A673 (cell line): ENCODE measurements at regions not wholly inside any gene's neighbourhood (a gene's known extent, or its start where the extent isn't known, plus 50 kb on each side); places are given as distances from the start of the nearest gene placed in this dataset.
A peak's percentile ranks its signal among the peaks of the same experiment; 100 is the strongest.

Experiments
- BruUV-seq: library from RNA; stranded (reverse); fragments of 400-500 nt; replicated peaks from 2 replicates; lab custom pipeline; 2021; lab: Mats Ljungman, UMichigan
- CTCF ChIA-PET: fragments of 300-600 bp; sonication (Branson Sonifier 250); formaldehyde crosslinking; loops from one replicate; lab custom pipeline; 2022; ENCODE audit warnings: antibody characterized with exemption; lab: Charles Lee
- POLR2A ChIA-PET: fragments of 300-600 bp; sonication (Branson Sonifier 250); formaldehyde crosslinking; loops from one replicate; lab custom pipeline; 2022; ENCODE audit warnings: antibody characterized with exemption; ENCODE audit not compliant: low non-redundant PET; lab: Charles Lee
- DNase-seq: peaks from one replicate; pipeline ENCODE4 v3.0.0-alpha.2; 2015; ENCODE audit warnings: low spot score
- H3K27ac ChIP-seq: fragments of 200-600 bp; sonication (generic); 2 replicates; pipeline ENCODE4 v1.5.1; 2016; ENCODE audit warnings: mixed run types, low read depth, mild to moderate bottlenecking, mixed read lengths, antibody characterized with exemption, low read length; ENCODE audit not compliant: poor library complexity, severe bottlenecking
- H3K27me3 ChIP-seq: fragments of 200-600 bp; sonication (generic); replicated peaks from 2 replicates; pipeline ENCODE4 v1.6.1; 2017; ENCODE audit warnings: mixed run types, low read depth, mild to moderate bottlenecking, mixed read lengths, antibody characterized with exemption, low read length; ENCODE audit not compliant: insufficient read depth, poor library complexity
- H3K36me3 ChIP-seq: fragments of 200-600 bp; sonication (generic); 2 replicates; pipeline ENCODE4 v1.6.1; 2016; ENCODE audit warnings: mixed run types, mild to moderate bottlenecking, mixed read lengths, antibody characterized with exemption, low read length; ENCODE audit not compliant: insufficient read depth, poor library complexity, severe bottlenecking
- H3K4me1 ChIP-seq: fragments of 200-600 bp; sonication (generic); 2 replicates; pipeline ENCODE4 v1.6.1; 2017; ENCODE audit warnings: mixed run types, mild to moderate bottlenecking, mixed read lengths, antibody characterized with exemption, low read length; ENCODE audit not compliant: insufficient read depth, poor library complexity, severe bottlenecking
- H3K4me3 ChIP-seq: fragments of 200-600 bp; sonication (generic); 2 replicates; pipeline ENCODE4 v1.5.1; 2016; ENCODE audit warnings: low read depth, mixed run types, mild to moderate bottlenecking, mixed read lengths, low read length; ENCODE audit not compliant: poor library complexity, severe bottlenecking
- H3K9me3 ChIP-seq: fragments of 200-600 bp; sonication (generic); 2 replicates; pipeline ENCODE4 v1.6.1; 2016; ENCODE audit warnings: mixed run types, low read depth, mild to moderate bottlenecking, mixed read lengths, antibody characterized with exemption, low read length; ENCODE audit not compliant: poor library complexity, severe bottlenecking
- CTCF ChIP-seq: fragments of 300-800, 200-600 bp; sonication (generic); conservative IDR thresholded peaks from 2 replicates; pipeline ENCODE4 v1.5.1; 2017; ENCODE audit warnings: low read depth, mild to moderate bottlenecking, antibody characterized with exemption, low read length, moderate library complexity, mixed read lengths
- EZH2 ChIP-seq: fragments of 200-600 bp; sonication (generic); IDR thresholded peaks from 2 replicates; pipeline ENCODE4 v1.6.1; 2017; ENCODE audit warnings: borderline replicate concordance, low read depth, mild to moderate bottlenecking, mixed read lengths, antibody characterized with exemption, low read length; ENCODE audit not compliant: poor library complexity, severe bottlenecking
- intact Hi-C: fragments of 100-400 bp; cut with micrococcal nuclease; formaldehyde crosslinking; loops from one replicate; pipeline ENCODE4 v1.10.0; 2022; ENCODE audit not compliant: unreplicated experiment

DNA sequence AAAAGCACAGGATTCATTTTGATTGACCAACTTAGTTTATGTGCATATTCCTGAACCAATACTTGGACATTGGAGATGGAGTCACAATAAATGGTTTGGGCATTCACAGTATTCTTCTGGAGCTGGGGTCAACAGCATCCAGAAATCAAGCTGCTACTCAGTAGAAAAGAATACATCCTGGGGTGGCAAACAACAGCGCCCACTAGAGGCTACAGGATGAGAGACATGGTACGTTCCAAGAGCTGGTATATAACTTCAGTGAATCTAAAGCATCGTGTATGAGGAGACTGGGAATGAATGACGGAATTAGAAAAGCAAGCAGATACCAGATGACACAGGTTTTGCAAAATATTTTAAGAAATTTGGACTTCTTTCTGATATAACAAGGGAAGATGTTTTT is 142.9 kb upstream of the FIGN start:
- CTCF ChIA-PET, result interaction anchor here (0.6 to 1.1 kb wide), 2 partner anchors 227 to 533 kb away, joined by 3 to 5 read pairs; no protein-coding TSS in a partner anchor
- peak; percentile 56 for DNase-seq

GRCh38 chr2:163877316-163877715 is 141.5 kb upstream of the FIGN start:
- no peaks in the 10 kb centered on the region for H3K4me1 ChIP-seq
- H3K4me3 ChIP-seq, result no peak overlapping the region
- intact Hi-C loops, result loop anchor here (10.0 kb wide), 1 partner anchor 693 kb away; no protein-coding TSS in a partner anchor
- H3K36me3 ChIP-seq, result no peaks in the 10 kb centered on the region
- H3K27me3 ChIP-seq, result no peaks in the 10 kb centered on the region
- no peak for DNase-seq
- H3K27ac ChIP-seq, result no peak overlapping the region
- H3K9me3 ChIP-seq, result no peaks in the 10 kb centered on the region
- POLR2A ChIA-PET, result no interaction called here
- TF ChIP-seq CTCF (no peak), EZH2 (no peak)
- CTCF ChIA-PET, result no interaction called here
- BruUV-seq, result no TSS peak

More for the DNA sequence above, 142.9 kb upstream of the FIGN start:
- BruUV-seq, result no TSS peak
- intact Hi-C loops, result loop anchor here (10.0 kb wide), 1 partner anchor 694 kb away; no protein-coding TSS in a partner anchor
- H3K4me3 ChIP-seq, result no peak overlapping the region
- H3K27me3 ChIP-seq, result no peaks in the 10 kb centered on the region
- no peaks in the 10 kb centered on the region for H3K9me3 ChIP-seq
- no peaks in the 10 kb centered on the region for H3K36me3 ChIP-seq
- no peaks in the 10 kb centered on the region for H3K4me1 ChIP-seq
- no peak overlapping the region for H3K27ac ChIP-seq
- POLR2A ChIA-PET, result no interaction called here
- TF ChIP-seq EZH2 (no peak), CTCF (peak; percentile 88)

DNA sequence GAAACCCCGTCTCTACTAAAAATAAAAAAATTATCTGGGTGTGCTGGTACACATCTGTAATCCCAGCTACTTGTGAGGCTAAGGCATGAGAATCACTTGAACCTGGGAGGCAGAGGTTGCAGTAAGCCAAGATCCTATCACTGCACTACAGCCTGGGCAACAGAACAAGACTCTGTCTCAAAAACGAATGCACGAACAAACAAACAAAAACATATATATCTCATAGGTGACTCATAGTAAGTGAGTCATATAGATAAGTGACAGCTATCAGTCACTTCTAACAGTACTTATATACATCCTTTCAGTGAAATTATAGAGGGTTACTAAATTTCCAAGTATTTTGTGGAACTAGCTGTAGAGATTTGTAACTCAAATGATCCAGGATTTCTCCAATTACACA is 127.3 kb upstream of the FIGN start:
- CTCF ChIA-PET, result no interaction called here
- Histone ChIP-seq H3K4me1 (no peaks in the 10 kb centered on the region), H3K27ac (no peak overlapping the region), H3K36me3 (no peaks in the 10 kb centered on the region), H3K9me3 (no peaks in the 10 kb centered on the region), H3K27me3 (peaks cover 8% of the 10 kb centered on the region), H3K4me3 (no peak overlapping the region)
- intact Hi-C loops, result no loop called here
- TF ChIP-seq EZH2 (no peak), CTCF (no peak)
- DNase-seq, result no peak
- BruUV-seq, result no TSS peak
- POLR2A ChIA-PET, result no interaction called here
